Activated CD4-positive, alpha-beta T cell treated with anti-CD3 and anti-CD28 coated beads, Interleukin-2, amount 10 ng/mL, durations not matched to agents 24 days and 14 days (primary cell): ENCODE measurements at regions not wholly inside any gene's neighbourhood (a gene's known extent, or its start where the extent isn't known, plus 50 kb on each side); places are given as distances from the start of the nearest gene placed in this dataset.

Experiments used
- DNase-seq: peaks from one replicate; pipeline ENCODE4 v3.0.0; 2022
- H3K27ac Mint-ChIP-seq: one replicate; pipeline ENCODE4 v1.8.0; 2022; ENCODE audit warnings: mild to moderate bottlenecking, mixed read lengths
- H3K27me3 Mint-ChIP-seq: one replicate; pipeline ENCODE4 v1.8.0; 2022; ENCODE audit warnings: mixed read lengths
- H3K36me3 Mint-ChIP-seq: one replicate; pipeline ENCODE4 v1.8.0; 2022; ENCODE audit warnings: low read depth, mild to moderate bottlenecking, mixed read lengths
- H3K4me1 Mint-ChIP-seq: one replicate; pipeline ENCODE4 v1.8.0; 2021; ENCODE audit warnings: mixed read lengths
- H3K4me3 Mint-ChIP-seq: one replicate; pipeline ENCODE4 v1.8.0; 2022; ENCODE audit warnings: mild to moderate bottlenecking, moderate library complexity, mixed read lengths
- H3K9me3 Mint-ChIP-seq: one replicate; pipeline ENCODE4 v1.8.0; 2021; ENCODE audit warnings: mixed read lengths
- intact Hi-C: fragments of 100-400 bp; cut with micrococcal nuclease; formaldehyde crosslinking; loops from one replicate; pipeline ENCODE4 v1.15.1; 2023

DNA sequence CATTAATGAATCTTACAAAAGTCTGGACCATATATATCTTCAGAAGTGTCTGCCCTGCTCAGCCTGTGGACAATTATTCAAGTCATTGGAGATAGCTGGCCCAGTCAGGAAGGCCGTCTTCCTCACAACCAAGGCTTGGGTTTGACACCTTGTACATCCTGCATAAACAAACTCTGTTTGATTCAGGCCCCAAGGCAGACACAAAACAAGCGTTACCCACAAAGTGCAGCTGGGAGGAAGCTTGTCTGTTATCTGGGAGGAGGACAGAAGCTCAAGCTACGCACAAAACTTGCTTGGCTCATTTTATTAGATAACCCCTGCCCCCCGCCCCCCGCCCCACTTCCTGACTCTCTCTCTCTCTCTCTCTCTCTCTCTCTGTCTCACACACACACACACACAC is 166.9 kb upstream of the WDR11 start:
- no peak overlapping the region for H3K4me3 Mint-ChIP-seq
- H3K27ac Mint-ChIP-seq = no peak overlapping the region

DNA sequence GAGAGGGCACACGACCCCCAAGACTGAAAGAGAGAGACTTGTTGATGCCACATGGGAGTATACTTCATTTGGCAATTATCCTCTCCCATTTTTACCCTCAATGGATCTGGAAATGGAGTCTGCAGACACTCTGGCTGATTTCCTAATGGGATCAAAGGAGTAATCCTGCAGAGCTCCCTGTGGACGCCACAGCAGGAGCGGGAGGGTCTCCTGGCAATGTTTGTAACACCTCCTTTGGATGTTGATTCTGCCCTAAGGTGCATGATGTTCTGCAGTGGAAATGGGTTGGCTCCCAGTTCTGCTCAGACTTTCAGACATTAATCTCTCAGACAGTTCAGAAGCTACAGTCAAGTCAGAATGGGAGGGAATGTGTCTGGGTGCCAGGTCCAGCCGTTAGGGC is 166.0 kb upstream of the WDR11 start:
- no peaks in the 10 kb centered on the region for H3K36me3 Mint-ChIP-seq
- no peaks in the 10 kb centered on the region for H3K27me3 Mint-ChIP-seq
- DNase-seq = no peak
- intact Hi-C loops = no loop called here
- no peaks in the 10 kb centered on the region for H3K4me1 Mint-ChIP-seq
- H3K4me3 Mint-ChIP-seq = no peak overlapping the region
- H3K27ac Mint-ChIP-seq = no peak overlapping the region
- no peaks in the 10 kb centered on the region for H3K9me3 Mint-ChIP-seq

More for the DNA sequence above, 166.9 kb upstream of the WDR11 start:
- DNase-seq = no peak
- intact Hi-C loops = no loop called here
- no peaks in the 10 kb centered on the region for H3K9me3 Mint-ChIP-seq
- H3K4me1 Mint-ChIP-seq = no peaks in the 10 kb centered on the region
- no peaks in the 10 kb centered on the region for H3K36me3 Mint-ChIP-seq
- no peaks in the 10 kb centered on the region for H3K27me3 Mint-ChIP-seq

DNA sequence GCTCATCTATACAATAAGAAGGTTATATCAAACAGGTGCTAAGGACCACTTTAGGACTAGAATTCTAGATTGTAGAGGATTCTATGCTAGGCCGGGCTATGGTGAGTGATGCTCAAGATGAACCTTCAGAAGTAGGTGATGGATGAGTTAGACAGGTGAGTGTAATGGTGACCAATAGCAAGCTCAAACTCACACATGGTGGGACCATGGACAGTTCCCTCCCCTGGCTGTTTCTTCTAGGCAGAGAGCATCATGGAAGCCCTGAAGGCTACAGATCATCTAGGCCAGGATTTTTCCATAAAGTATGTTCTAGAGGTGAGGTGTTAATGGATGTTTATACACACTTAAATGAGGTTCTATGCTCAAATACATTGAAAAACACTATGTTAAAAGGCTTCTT is 162.2 kb upstream of the WDR11 start:
- Mint-ChIP-seq H3K4me3 (no peak overlapping the region), H3K9me3 (peaks cover 4% of the 10 kb centered on the region), H3K4me1 (no peaks in the 10 kb centered on the region), H3K27ac (no peak overlapping the region), H3K27me3 (no peaks in the 10 kb centered on the region), H3K36me3 (no peaks in the 10 kb centered on the region)
- intact Hi-C loops = no loop called here
- DNase-seq = no peak

DNA sequence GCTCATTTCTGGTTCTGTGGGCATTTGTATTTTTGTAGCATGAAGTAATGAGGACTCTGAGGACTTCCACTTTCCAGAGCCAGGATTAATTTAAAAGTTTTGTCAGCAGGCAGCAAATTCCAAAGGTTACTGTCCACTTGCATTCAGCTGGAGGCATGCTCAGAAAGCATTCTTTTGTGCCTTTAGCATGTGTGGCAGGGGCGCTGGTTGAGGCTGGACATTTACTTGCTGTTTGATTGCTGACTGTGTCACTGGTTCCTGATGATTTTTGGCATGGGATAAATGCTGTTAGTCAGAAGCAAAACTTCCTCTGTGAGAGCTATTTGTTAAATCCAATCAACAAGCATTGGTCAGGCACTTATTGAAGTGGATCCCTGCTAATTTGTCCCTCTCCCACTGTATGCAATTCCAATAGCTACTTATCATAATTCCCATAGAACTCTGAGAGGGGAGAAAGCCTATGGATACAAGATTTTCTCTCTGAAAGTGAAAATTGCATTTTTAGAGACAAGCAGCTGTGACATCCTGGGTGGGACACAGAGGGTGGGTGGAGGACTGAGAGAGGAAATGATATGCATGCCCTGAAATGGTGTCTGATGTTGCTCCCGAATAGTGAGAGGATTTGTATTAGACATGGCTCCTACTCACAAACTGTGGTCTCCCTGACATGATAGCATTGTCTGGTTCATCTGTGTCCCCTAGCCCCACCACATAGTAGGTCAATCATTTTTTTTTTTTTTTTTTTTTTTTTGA is 161.2 kb upstream of the WDR11 start:
- intact Hi-C loops = no loop called here
- no peak for DNase-seq
- H3K4me1 Mint-ChIP-seq = no peaks in the 10 kb centered on the region
- H3K27me3 Mint-ChIP-seq = no peaks in the 10 kb centered on the region
- peaks cover 4% of the 10 kb centered on the region for H3K9me3 Mint-ChIP-seq
- H3K27ac Mint-ChIP-seq = no peak overlapping the region
- no peak overlapping the region for H3K4me3 Mint-ChIP-seq
- H3K36me3 Mint-ChIP-seq = no peaks in the 10 kb centered on the region

DNA sequence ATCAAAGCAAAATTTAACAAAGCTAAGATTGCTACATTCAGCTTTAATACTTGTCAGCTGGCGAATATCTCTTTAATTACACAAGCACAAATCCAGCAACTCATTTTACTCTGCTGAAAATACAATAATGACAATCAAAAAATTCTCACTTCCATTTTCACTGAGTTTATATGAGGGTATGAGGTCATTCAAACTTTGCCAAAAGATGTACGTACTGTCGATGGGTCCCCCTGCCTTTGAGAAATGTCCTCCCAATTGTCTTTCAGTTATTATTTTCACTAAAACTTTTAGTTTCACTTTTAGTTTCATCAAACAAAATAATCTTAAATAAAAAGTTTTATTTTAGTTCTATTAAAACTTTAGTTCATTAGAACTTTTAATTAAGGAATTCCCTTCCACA is 159.5 kb upstream of the WDR11 start:
- intact Hi-C loops = no loop called here
- H3K4me1 Mint-ChIP-seq = no peaks in the 10 kb centered on the region
- H3K27me3 Mint-ChIP-seq = no peaks in the 10 kb centered on the region

DNA sequence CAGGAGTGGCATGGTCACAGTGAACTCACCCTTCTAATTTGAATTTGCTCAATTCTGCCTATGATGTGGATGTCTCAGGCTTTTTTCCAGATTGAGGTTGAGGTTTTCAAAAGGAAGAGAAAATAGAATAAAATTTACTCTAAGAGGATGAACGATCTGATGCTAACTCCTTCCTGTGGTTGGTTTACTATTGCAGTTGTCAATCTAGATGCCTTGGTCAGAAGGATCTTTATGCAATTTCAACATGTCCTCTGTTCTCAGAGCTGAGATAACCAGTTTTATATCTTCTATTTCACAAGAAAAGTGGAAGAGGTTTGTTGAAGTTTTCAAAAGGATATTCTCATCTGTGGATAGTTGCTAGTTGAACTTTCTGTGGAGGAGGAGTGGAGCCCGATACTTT is 150.7 kb upstream of the WDR11 start:
- no peak for DNase-seq
- Mint-ChIP-seq H3K27me3 (no peaks in the 10 kb centered on the region), H3K4me3 (no peak overlapping the region), H3K9me3 (peaks cover 11% of the 10 kb centered on the region), H3K36me3 (no peaks in the 10 kb centered on the region), H3K4me1 (no peaks in the 10 kb centered on the region), H3K27ac (no peak overlapping the region)
- intact Hi-C loops = no loop called here

More for the DNA sequence above, 159.5 kb upstream of the WDR11 start:
- Mint-ChIP-seq H3K27ac (no peak overlapping the region), H3K9me3 (peaks cover 4% of the 10 kb centered on the region), H3K36me3 (no peaks in the 10 kb centered on the region), H3K4me3 (no peak overlapping the region)
- DNase-seq = no peak

DNA sequence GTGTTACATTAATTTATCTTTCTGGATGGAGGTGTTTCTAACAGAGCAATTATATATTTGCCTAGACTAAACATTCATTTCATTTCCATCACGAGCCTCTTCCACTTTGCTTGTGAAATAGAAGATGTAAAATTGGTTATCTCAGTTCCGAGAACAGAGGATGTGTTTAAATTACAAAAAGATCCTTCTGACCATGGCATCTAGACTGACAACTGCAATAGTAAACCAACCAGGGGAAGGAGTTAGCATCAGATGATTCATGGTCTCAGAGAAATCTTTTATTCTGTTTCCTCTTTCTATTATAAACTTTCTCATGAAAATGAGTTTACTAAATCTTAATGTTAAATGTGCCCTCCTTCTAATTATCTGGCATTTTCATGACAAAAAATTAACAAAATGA is 149.8 kb upstream of the WDR11 start:
- Mint-ChIP-seq H3K4me1 (no peaks in the 10 kb centered on the region), H3K9me3 (peaks cover 11% of the 10 kb centered on the region), H3K4me3 (no peak overlapping the region), H3K27me3 (no peaks in the 10 kb centered on the region), H3K36me3 (no peaks in the 10 kb centered on the region), H3K27ac (no peak overlapping the region)
- intact Hi-C loops = no loop called here
- no peak for DNase-seq

DNA sequence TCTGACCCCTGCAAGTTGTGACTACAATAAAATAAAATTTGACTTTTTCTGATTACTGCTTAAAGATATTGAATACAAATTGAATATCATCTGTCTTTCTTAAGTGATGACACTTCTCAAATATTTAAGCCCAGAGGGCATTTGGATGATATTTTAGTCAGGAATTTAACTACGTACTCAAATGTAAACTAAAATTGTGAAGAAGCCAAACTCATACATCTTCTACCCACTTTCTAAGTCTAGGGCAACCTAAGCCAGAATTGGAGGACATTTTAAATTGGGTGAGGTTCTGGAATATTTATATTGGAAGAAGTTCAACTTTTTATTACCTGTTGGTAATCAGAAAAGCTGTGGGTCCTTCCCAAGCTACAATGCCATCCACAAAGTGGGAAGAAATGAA is 149.1 kb upstream of the WDR11 start:
- H3K9me3 Mint-ChIP-seq = peaks cover 11% of the 10 kb centered on the region
- H3K4me3 Mint-ChIP-seq = no peak overlapping the region
- H3K4me1 Mint-ChIP-seq = no peaks in the 10 kb centered on the region
- intact Hi-C loops = no loop called here
- H3K36me3 Mint-ChIP-seq = no peaks in the 10 kb centered on the region
- no peak for DNase-seq
- no peak overlapping the region for H3K27ac Mint-ChIP-seq
- no peaks in the 10 kb centered on the region for H3K27me3 Mint-ChIP-seq

DNA sequence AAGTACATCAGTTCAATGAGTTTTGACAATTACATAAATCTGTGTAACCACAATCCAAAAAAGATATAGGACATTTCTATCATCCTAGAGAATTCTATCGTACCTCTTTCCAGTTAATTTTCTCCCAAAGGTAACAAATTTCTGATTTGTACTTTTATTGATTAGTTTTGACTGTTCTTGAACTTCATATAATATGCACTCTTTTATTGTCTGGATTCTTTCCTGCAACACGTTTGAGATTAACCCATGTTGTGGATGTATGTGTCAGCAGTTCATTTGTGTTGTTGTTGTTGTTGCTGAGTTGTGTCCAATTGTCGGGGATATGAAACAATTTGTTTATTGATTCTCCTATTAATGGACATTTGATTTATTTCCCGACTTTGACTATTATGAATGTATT is 145.9 kb upstream of the WDR11 start:
- Mint-ChIP-seq H3K9me3 (no peaks in the 10 kb centered on the region), H3K27ac (no peak overlapping the region), H3K4me1 (no peaks in the 10 kb centered on the region), H3K4me3 (no peak overlapping the region), H3K27me3 (no peaks in the 10 kb centered on the region), H3K36me3 (no peaks in the 10 kb centered on the region)
- DNase-seq = no peak
- intact Hi-C loops = no loop called here

DNA sequence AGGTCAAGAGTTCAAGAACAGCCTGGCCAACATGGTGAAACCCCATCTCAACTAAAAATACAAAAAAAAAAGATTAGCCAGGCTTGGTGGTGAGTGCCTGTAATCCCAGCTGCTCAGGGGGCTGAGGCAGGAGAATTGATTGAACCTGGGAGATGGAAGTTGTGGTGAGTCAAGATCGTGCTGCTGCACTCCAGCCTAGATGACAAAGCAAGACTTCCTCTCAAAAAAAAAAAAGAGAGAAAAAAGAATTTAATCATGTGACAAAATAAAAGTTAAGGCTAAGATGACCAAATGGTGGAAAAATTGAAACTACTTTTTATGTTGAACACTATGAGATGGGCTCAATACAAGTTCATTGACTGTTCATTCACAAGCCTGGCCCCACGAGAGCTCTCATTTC is 141.1 kb upstream of the WDR11 start:
- Mint-ChIP-seq H3K27ac (no peak overlapping the region), H3K27me3 (no peaks in the 10 kb centered on the region), H3K4me3 (no peak overlapping the region), H3K36me3 (no peaks in the 10 kb centered on the region), H3K4me1 (no peaks in the 10 kb centered on the region), H3K9me3 (no peaks in the 10 kb centered on the region)
- intact Hi-C loops = no loop called here
- no peak for DNase-seq

DNA sequence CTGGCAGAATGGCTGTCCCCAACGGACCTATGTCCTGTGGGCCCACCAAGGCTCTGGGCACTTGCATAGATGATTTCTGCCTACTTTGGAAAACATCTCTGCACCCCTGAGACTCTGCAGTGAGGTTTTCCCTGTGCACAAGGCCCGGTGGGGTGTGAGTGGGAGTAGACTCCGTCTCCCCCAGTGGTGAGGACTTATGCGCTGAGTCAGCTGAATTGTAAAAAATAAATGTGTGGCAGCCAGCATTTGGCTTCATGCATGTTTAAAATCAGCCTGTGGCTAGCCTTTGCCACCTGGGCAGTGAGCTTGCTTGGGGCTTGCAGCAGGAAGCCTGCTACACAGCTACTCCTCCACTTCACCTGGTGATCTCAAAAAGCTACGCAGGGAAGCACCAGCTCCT is 139.3 kb upstream of the WDR11 start:
- intact Hi-C loops = no loop called here
- Mint-ChIP-seq H3K27me3 (no peaks in the 10 kb centered on the region), H3K27ac (no peak overlapping the region), H3K4me3 (no peak overlapping the region), H3K4me1 (no peaks in the 10 kb centered on the region), H3K9me3 (no peaks in the 10 kb centered on the region), H3K36me3 (no peaks in the 10 kb centered on the region)
- DNase-seq = no peak

DNA sequence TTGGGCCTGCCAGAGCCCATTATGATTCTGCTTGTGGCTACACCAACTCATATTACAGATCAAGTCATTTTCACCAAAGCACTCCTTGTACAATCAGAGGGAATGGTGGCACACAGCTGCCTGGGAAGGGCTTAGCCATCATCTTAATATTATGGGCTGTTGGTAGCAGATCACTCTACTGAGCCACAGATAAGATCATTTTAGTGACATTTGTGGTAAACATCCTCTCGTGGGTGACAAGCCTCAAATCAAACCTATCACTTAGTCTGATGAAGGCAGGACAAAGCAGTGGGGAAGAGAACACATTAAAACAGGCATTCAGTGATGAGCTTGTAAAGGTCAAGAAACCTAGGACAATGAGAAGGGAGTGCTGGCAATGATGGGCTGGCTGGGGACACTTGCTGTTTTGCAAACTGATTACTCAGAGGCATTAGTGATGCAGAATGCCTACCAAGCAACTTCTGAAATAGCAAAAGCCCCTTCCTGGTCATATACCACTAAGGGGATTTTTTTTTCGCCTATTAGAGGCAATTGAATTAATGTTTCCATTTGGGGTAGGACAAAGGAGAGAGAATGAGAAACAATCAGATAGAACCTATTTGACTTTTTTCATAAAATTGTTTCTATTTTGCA is 137.5 kb upstream of the WDR11 start:
- no peaks in the 10 kb centered on the region for H3K9me3 Mint-ChIP-seq
- no peaks in the 10 kb centered on the region for H3K4me1 Mint-ChIP-seq
- no peak overlapping the region for H3K27ac Mint-ChIP-seq
- no peaks in the 10 kb centered on the region for H3K27me3 Mint-ChIP-seq
- H3K36me3 Mint-ChIP-seq = no peaks in the 10 kb centered on the region
- no peak for DNase-seq
- intact Hi-C loops = no loop called here
- H3K4me3 Mint-ChIP-seq = no peak overlapping the region

DNA sequence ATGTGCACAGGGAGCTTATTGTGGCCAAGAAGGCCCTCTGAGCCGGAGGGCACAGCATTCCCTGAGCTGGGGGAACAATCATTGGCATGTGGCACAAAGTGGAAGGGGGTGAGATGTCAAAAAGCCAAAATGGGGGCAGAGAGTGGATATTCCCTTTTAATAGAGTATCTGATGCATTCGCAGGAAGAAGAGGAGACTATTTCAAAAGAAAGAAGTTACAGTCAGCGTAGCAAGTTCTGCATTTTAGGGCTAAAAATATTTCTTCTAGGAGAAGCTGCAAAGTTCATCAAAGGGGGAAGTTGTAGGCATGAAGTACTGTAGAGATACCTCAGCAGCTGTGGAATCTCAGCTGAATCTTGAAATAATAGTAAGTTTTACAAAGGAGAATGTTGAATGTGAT is 136.0 kb upstream of the WDR11 start:
- Mint-ChIP-seq H3K36me3 (no peaks in the 10 kb centered on the region), H3K27me3 (no peaks in the 10 kb centered on the region), H3K4me1 (no peaks in the 10 kb centered on the region), H3K9me3 (no peaks in the 10 kb centered on the region), H3K4me3 (no peak overlapping the region), H3K27ac (no peak overlapping the region)
- intact Hi-C loops = no loop called here
- DNase-seq = no peak

DNA sequence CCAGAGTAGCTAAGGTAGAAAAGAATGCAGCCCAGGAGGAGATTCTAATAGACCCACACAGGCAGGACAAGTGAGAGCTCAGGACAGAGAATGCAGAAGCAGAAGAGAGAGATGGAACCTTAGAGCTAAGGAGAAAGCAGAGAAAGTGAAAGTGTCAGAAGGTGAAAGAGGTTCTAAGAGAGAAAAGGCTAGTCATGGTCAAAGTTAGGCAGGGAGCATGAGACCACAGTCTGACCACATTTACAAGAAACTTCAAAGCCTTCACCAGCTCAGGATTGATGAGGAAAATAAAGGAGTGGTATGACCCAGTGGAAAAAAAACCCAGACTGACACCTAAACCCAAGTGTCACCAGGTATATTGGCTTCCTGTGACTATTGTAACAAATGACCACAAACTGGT is 131.8 kb upstream of the WDR11 start:
- intact Hi-C loops = no loop called here

DNA sequence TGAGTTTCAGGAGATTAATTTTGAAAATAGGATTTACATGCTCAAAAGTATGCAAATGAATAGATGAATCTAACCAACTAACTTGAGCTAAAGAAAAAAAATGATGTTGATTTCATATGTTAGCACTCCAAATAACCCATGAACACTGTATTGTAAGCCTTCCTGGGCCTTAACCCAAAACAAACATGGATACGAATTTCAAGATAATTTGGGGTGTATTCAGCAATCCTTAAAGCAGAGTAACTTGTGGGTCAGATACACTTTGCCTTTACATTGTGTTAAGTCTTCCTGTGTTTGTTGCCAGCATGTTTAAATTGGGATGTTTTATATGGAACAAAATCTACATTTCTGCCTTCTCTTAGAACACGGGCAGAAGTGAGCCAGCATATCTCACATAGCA is 124.2 kb upstream of the WDR11 start:
- intact Hi-C loops = no loop called here
- no peaks in the 10 kb centered on the region for H3K4me1 Mint-ChIP-seq
- H3K4me3 Mint-ChIP-seq = no peak overlapping the region
- no peaks in the 10 kb centered on the region for H3K9me3 Mint-ChIP-seq
- no peak for DNase-seq
- H3K27me3 Mint-ChIP-seq = no peaks in the 10 kb centered on the region
- H3K36me3 Mint-ChIP-seq = no peaks in the 10 kb centered on the region
- no peak overlapping the region for H3K27ac Mint-ChIP-seq

More for the DNA sequence above, 131.8 kb upstream of the WDR11 start:
- no peak for DNase-seq
- no peaks in the 10 kb centered on the region for H3K36me3 Mint-ChIP-seq
- H3K27ac Mint-ChIP-seq = no peak overlapping the region
- H3K9me3 Mint-ChIP-seq = no peaks in the 10 kb centered on the region
- H3K4me1 Mint-ChIP-seq = no peaks in the 10 kb centered on the region
- no peaks in the 10 kb centered on the region for H3K27me3 Mint-ChIP-seq
- H3K4me3 Mint-ChIP-seq = no peak overlapping the region
